Fibroblast of the conjunctiva (primary cell): ENCODE measurements at regions not wholly inside any gene's neighbourhood (a gene's known extent, or its start where the extent isn't known, plus 50 kb on each side); places are given as distances from the start of the nearest gene placed in this dataset.

Experiments used
- DNase-seq: peaks from one replicate; pipeline ENCODE4 v3.0.0-alpha.2; 2010; ENCODE audit warnings: low read depth

- no peak for DNase-seq
Measured at GRCh38 chr9:90097237-90097636, 492.4 kb downstream of the GADD45G start.

GRCh38 chr9:90098408-90098807 lies 493.6 kb downstream of the GADD45G start:
- no peak for DNase-seq

GRCh38 chr9:90099262-90099963 lies 494.6 kb downstream of the GADD45G start:
- no peak for DNase-seq

- no peak for DNase-seq
Measured at GRCh38 chr9:90100014-90100413, 495.2 kb downstream of the GADD45G start.

- peak; percentile 76 for DNase-seq
Measured at GRCh38 chr9:90102292-90102901, 497.6 kb downstream of the GADD45G start.

GRCh38 chr9:90103771-90104170 lies 499.0 kb downstream of the GADD45G start:
- no peak for DNase-seq

- no peak for DNase-seq
Measured at GRCh38 chr9:90105773-90106172, 501.0 kb downstream of the GADD45G start.

GRCh38 chr9:90107040-90107725 lies 502.4 kb downstream of the GADD45G start:
- DNase-seq: no peak

- DNase-seq: no peak
Measured at GRCh38 chr9:90107726-90108655, 503.2 kb downstream of the GADD45G start.

- DNase-seq: peak; percentile 28
Measured at GRCh38 chr9:90112788-90113187, 508.0 kb downstream of the GADD45G start.

- DNase-seq: no peak
Measured at GRCh38 chr9:90114641-90115425, 510.0 kb downstream of the GADD45G start.

GRCh38 chr9:90121762-90122161 lies 517.0 kb downstream of the GADD45G start:
- DNase-seq: no peak

- peak; percentile 78 for DNase-seq
Measured at GRCh38 chr9:90124961-90125360, 517.7 kb downstream of the DIRAS2 start.

GRCh38 chr9:90127923-90128322 lies 514.7 kb downstream of the DIRAS2 start:
- no peak for DNase-seq

- DNase-seq: no peak
Measured at GRCh38 chr9:90128587-90129190, 513.9 kb downstream of the DIRAS2 start.

- DNase-seq: no peak
Measured at GRCh38 chr9:90129446-90129845, 513.2 kb downstream of the DIRAS2 start.

GRCh38 chr9:90131568-90131967 lies 511.1 kb downstream of the DIRAS2 start:
- DNase-seq: no peak

- DNase-seq: no peak
Measured at GRCh38 chr9:90132866-90133265, 509.8 kb downstream of the DIRAS2 start.

GRCh38 chr9:90137801-90138200 lies 504.8 kb downstream of the DIRAS2 start:
- DNase-seq: no peak

- no peak for DNase-seq
Measured at GRCh38 chr9:90140131-90140818, 502.3 kb downstream of the DIRAS2 start.
